ENCODE measurements at regions not wholly inside any gene's neighbourhood (a gene's known extent, or its start where the extent isn't known, plus 50 kb on each side); places are given as distances from the start of the nearest gene placed in this dataset.

GRCh38 chr1:68330391-68330790 is 98.1 kb upstream of the WLS start:
- no peak for TF ChIP-seq CTCF (conservative IDR thresholded peaks at IDR 0.05; ENCODE audit: low read depth, low read length)
- TF ChIP-seq EZH2 (IDR thresholded peaks at IDR 0.05; ENCODE audit: borderline replicate concordance, low read depth, low read length, poor library complexity, severe bottlenecking), result no peak

Measured in A673 (cell line).